HG02610 (cell line): ENCODE measurements at regions not wholly inside any gene's neighbourhood (a gene's known extent, or its start where the extent isn't known, plus 50 kb on each side); places are given as distances from the start of the nearest gene placed in this dataset.

Experiments used
- ATAC-seq: cut with Tn5 transposase; IDR thresholded peaks from one replicate; pipeline ENCODE4 v1.9.1; 2021; ENCODE audit warnings: mild to moderate bottlenecking, moderate library complexity; ENCODE audit not compliant: unreplicated experiment

GRCh38 chr7:54476609-54477008 lies 65.6 kb upstream of the VSTM2A start:
- ATAC-seq, result no peak

- no peak for ATAC-seq
These were observed 65.1 kb upstream of the VSTM2A start for GRCh38 chr7:54477083-54477482.

GRCh38 chr7:54483523-54483922 lies 58.7 kb upstream of the VSTM2A start:
- ATAC-seq, result no peak

GRCh38 chr7:54485044-54485443 lies 57.1 kb upstream of the VSTM2A start:
- ATAC-seq, result no peak
